GM23248 (cell line): ENCODE measurements at regions not wholly inside any gene's neighbourhood (a gene's known extent, or its start where the extent isn't known, plus 50 kb on each side); places are given as distances from the start of the nearest gene placed in this dataset.

Experiments
- DNase-seq: peaks from one replicate; pipeline ENCODE4 v3.0.0-alpha.2; 2015
- H2AFZ ChIP-seq: fragments of 200-600 bp; sonication (generic); 2 replicates; pipeline ENCODE4 v1.6.1; 2016; ENCODE audit warnings: antibody characterized with exemption
- H3F3A ChIP-seq: fragments of 200-600 bp; sonication (generic); 2 replicates; pipeline ENCODE4 v1.6.1; 2016; ENCODE audit warnings: mild to moderate bottlenecking, antibody characterized with exemption, mixed run types; ENCODE audit not compliant: insufficient read depth
- H3K27ac ChIP-seq: fragments of 200-600 bp; sonication (generic); 2 replicates; pipeline ENCODE4 v1.5.1; 2016; ENCODE audit warnings: mild to moderate bottlenecking
- H3K27me3 ChIP-seq: fragments of 200-600 bp; sonication (generic); replicated peaks from 2 replicates; pipeline ENCODE4 v1.6.1; 2016; ENCODE audit warnings: mild to moderate bottlenecking; ENCODE audit not compliant: insufficient read depth
- H3K36me3 ChIP-seq: fragments of 200-600 bp; sonication (generic); 2 replicates; pipeline ENCODE4 v1.6.1; 2016; ENCODE audit warnings: low read depth, mild to moderate bottlenecking
- H3K4me1 ChIP-seq: fragments of 200-600 bp; sonication (generic); 2 replicates; pipeline ENCODE4 v1.6.1; 2016; ENCODE audit warnings: mild to moderate bottlenecking; ENCODE audit not compliant: insufficient read depth
- H3K4me2 ChIP-seq: fragments of 200-600 bp; sonication (generic); one replicate; pipeline ENCODE4 v1.6.1; 2016; ENCODE audit warnings: mild to moderate bottlenecking; ENCODE audit not compliant: unreplicated experiment
- H3K4me3 ChIP-seq: fragments of 200-600 bp; sonication (generic); 2 replicates; pipeline ENCODE4 v1.5.1; 2016; ENCODE audit warnings: mild to moderate bottlenecking
- H3K79me2 ChIP-seq: fragments of 200-600 bp; sonication (generic); 2 replicates; pipeline ENCODE4 v1.6.1; 2016; ENCODE audit warnings: mild to moderate bottlenecking; ENCODE audit not compliant: insufficient read depth
- H3K9ac ChIP-seq: fragments of 200-600 bp; sonication (generic); 2 replicates; pipeline ENCODE4 v1.6.1; 2016; ENCODE audit warnings: mild to moderate bottlenecking
- H3K9me2 ChIP-seq: fragments of 200-600 bp; sonication (generic); 2 replicates; pipeline ENCODE4 v1.6.1; 2016; ENCODE audit warnings: mixed run types, mild to moderate bottlenecking, moderate library complexity; ENCODE audit not compliant: insufficient read depth
- H3K9me3 ChIP-seq: fragments of 200-600 bp; sonication (generic); one replicate; pipeline ENCODE4 v1.6.1; 2017; ENCODE audit warnings: low read depth
- H4K20me1 ChIP-seq: fragments of 200-600 bp; sonication (generic); 2 replicates; pipeline ENCODE4 v1.6.0; 2016; ENCODE audit not compliant: insufficient read depth
- EZH2 ChIP-seq: fragments of 200-600 bp; sonication (generic); IDR thresholded peaks from 2 replicates; pipeline ENCODE4 v1.6.1; 2018; ENCODE audit warnings: antibody characterized with exemption, mild to moderate bottlenecking; ENCODE audit not compliant: insufficient read depth, poor library complexity, severe bottlenecking
- EZH2phosphoT487 ChIP-seq: fragments of 200-600 bp; sonication (generic); IDR thresholded peaks from 2 replicates; pipeline ENCODE4 v1.6.1; 2018; ENCODE audit warnings: antibody characterized with exemption, moderate library complexity, mild to moderate bottlenecking, low read depth; ENCODE audit not compliant: insufficient read depth
- WGBS, 2 experiments: methylation state at CpG; one replicate each; pipeline ENCODE4 v1.1.6; 2015 to 2017; ENCODE audit warnings: low lambda C conversion rate in 2 of 2, low coverage in 1 of 2; ENCODE audit errors: missing lambda C conversion rate in 2 of 2; 5-methylcytosine and 5-hydroxymethylcytosine counted together
- in situ Hi-C: fragments of 300-500 bp; cut with MboI; formaldehyde crosslinking; loops from 2 replicates; pipeline ENCODE4 v1.15.0; 2020

DNA sequence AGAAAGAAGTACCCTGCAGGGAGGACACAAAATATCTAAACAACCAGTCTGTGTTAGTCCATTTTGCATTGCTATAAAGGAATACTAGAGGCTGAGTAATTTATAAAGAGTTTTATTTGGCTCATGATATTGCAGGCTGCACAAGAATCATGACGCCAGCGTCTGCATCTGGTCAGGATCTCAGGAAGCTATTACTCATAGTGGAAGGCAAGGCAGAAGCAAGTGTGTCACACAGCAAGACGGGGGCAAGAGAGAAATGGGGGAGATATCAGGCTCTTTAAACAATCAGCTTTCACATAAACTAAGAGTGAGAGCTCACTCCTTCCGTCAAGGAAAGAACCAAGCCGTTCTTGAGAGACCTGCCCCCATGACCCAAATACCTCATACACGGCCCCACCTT is 614.8 kb downstream of the ZIC1 start:
- Histone ChIP-seq H3K27ac (peak overlapping the region; percentile 52), H3K4me2 (peak overlapping the region; percentile 38), H3F3A (peaks cover 9% of the 10 kb centered on the region; the same call in 1 of the 2 replicates), H3K27me3 (no peaks in the 10 kb centered on the region), H3K4me3 (no peak overlapping the region), H2AFZ (peak overlapping the region; percentile 38), H3K9ac (no peak overlapping the region), H3K9me3 (no peaks in the 10 kb centered on the region), H4K20me1 (no peaks in the 10 kb centered on the region), H3K4me1 (peaks cover 16% of the 10 kb centered on the region), H3K79me2 (no peaks in the 10 kb centered on the region), H3K36me3 (no peaks in the 10 kb centered on the region), H3K9me2 (no peaks in the 10 kb centered on the region)
- in situ Hi-C loops: no loop called here
- DNase-seq: peak; percentile 93
- no peak for TF ChIP-seq EZH2phosphoT487
- TF ChIP-seq EZH2: no peak
- 25 to 27% methylated on average over 6 of the region's 6 CpGs for WGBS, 2 experiments

GRCh38 chr3:148026009-148026588 is 616.9 kb downstream of the ZIC1 start:
- Histone ChIP-seq H3K9ac (no peak overlapping the region), H3K79me2 (no peaks in the 10 kb centered on the region), H3K4me1 (peaks cover 16% of the 10 kb centered on the region), H3K4me3 (no peak overlapping the region), H2AFZ (no peak overlapping the region), H3F3A (peaks cover 9% of the 10 kb centered on the region; the same call in 1 of the 2 replicates), H3K9me3 (no peaks in the 10 kb centered on the region), H3K36me3 (no peaks in the 10 kb centered on the region), H3K4me2 (no peak overlapping the region), H3K9me2 (no peaks in the 10 kb centered on the region), H3K27me3 (no peaks in the 10 kb centered on the region), H3K27ac (no peak overlapping the region), H4K20me1 (no peaks in the 10 kb centered on the region)
- no peak for DNase-seq
- in situ Hi-C loops: no loop called here
- TF ChIP-seq EZH2 (no peak), EZH2phosphoT487 (no peak)
- 68 to 84% methylated on average over 6 of the region's 6 CpGs for WGBS, 2 experiments

- no peaks in the 10 kb centered on the region for H4K20me1 ChIP-seq
- no peaks in the 10 kb centered on the region for H3F3A ChIP-seq
- in situ Hi-C loops: no loop called here
- no peaks in the 10 kb centered on the region for H3K9me3 ChIP-seq
- no peaks in the 10 kb centered on the region for H3K79me2 ChIP-seq
- no peak overlapping the region for H2AFZ ChIP-seq
- H3K9me2 ChIP-seq: no peaks in the 10 kb centered on the region
- TF ChIP-seq EZH2phosphoT487 (no peak), EZH2 (no peak)
- H3K36me3 ChIP-seq: no peaks in the 10 kb centered on the region
- H3K27ac ChIP-seq: no peak overlapping the region
- H3K27me3 ChIP-seq: no peaks in the 10 kb centered on the region
- H3K4me1 ChIP-seq: no peaks in the 10 kb centered on the region
- H3K4me2 ChIP-seq: no peak overlapping the region
- no peak for DNase-seq
- no peak overlapping the region for H3K9ac ChIP-seq
- WGBS, 2 experiments: 70 to 72% methylated on average over 2 of the region's 2 CpGs
- H3K4me3 ChIP-seq: no peak overlapping the region
Measured at GRCh38 chr3:148030975-148031374, 621.8 kb downstream of the ZIC1 start.

- H3K4me1 ChIP-seq: no peaks in the 10 kb centered on the region
- WGBS, 2 experiments: 69 to 75% methylated on average over 3 of the region's 3 CpGs
- no peak overlapping the region for H3K9ac ChIP-seq
- no peaks in the 10 kb centered on the region for H3K9me2 ChIP-seq
- H3K4me3 ChIP-seq: no peak overlapping the region
- H3K27ac ChIP-seq: no peak overlapping the region
- TF ChIP-seq EZH2 (no peak), EZH2phosphoT487 (no peak)
- in situ Hi-C loops: no loop called here
- no peaks in the 10 kb centered on the region for H3K79me2 ChIP-seq
- H3F3A ChIP-seq: no peaks in the 10 kb centered on the region
- no peaks in the 10 kb centered on the region for H4K20me1 ChIP-seq
- no peak overlapping the region for H3K4me2 ChIP-seq
- no peak for DNase-seq
- no peaks in the 10 kb centered on the region for H3K27me3 ChIP-seq
- H3K9me3 ChIP-seq: no peaks in the 10 kb centered on the region
- no peak overlapping the region for H2AFZ ChIP-seq
- no peaks in the 10 kb centered on the region for H3K36me3 ChIP-seq
Measured at GRCh38 chr3:148034353-148034752, 625.2 kb downstream of the ZIC1 start.
